ENCODE measurements at regions not wholly inside any gene's neighbourhood (a gene's known extent, or its start where the extent isn't known, plus 50 kb on each side); places are given as distances from the start of the nearest gene placed in this dataset.
"Not testable (repeated sequence)": the region's sequence is repeated elsewhere in the genome, so short reads cannot be mapped to it uniquely, and the experiment has no call there.

GRCh38 chr2:242044313-242044590 is 174.7 kb downstream of the RTP5 start:
- H3K79me2 ChIP-seq: no peaks in the 10 kb centered on the region
- no peaks in the 10 kb centered on the region for H3K4me1 ChIP-seq (ENCODE audit: insufficient read depth)
- no peaks in the 10 kb centered on the region for H3K9me2 ChIP-seq (replicated peaks; ENCODE audit: insufficient read depth)
- peaks cover 7% of the 10 kb centered on the region for H3K27me3 ChIP-seq
- no peak overlapping the region for H2AFZ ChIP-seq
- DNase-seq (ENCODE audit: low spot score): no peak
- no peak overlapping the region for H3K4me3 ChIP-seq
- no peaks in the 10 kb centered on the region for H3K9me3 ChIP-seq (ENCODE audit: low read depth)
- 91% methylated on average over 4 of the region's 4 CpGs for WGBS (ENCODE audit: low lambda C conversion rate, missing lambda C conversion rate)
- H3K27ac ChIP-seq: no peak overlapping the region
- TF ChIP-seq EZH2phosphoT487 (IDR thresholded peaks at IDR 0.05; ENCODE audit: low read depth, severe bottlenecking, unreplicated experiment) (no peak), EZH2 (IDR thresholded peaks at IDR 0.05; ENCODE audit: borderline replicate concordance) (no peak)
- TF ChIP-seq, protein P1, sequence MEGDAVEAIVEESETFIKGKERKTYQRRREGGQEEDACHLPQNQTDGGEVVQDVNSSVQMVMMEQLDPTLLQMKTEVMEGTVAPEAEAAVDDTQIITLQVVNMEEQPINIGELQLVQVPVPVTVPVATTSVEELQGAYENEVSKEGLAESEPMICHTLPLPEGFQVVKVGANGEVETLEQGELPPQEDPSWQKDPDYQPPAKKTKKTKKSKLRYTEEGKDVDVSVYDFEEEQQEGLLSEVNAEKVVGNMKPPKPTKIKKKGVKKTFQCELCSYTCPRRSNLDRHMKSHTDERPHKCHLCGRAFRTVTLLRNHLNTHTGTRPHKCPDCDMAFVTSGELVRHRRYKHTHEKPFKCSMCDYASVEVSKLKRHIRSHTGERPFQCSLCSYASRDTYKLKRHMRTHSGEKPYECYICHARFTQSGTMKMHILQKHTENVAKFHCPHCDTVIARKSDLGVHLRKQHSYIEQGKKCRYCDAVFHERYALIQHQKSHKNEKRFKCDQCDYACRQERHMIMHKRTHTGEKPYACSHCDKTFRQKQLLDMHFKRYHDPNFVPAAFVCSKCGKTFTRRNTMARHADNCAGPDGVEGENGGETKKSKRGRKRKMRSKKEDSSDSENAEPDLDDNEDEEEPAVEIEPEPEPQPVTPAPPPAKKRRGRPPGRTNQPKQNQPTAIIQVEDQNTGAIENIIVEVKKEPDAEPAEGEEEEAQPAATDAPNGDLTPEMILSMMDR (IDR thresholded peaks at IDR 0.05; ENCODE audit: poor library complexity): no peak
- H3K4me2 ChIP-seq: no peak overlapping the region
- H4K20me1 ChIP-seq (ENCODE audit: insufficient read depth, poor library complexity, severe bottlenecking): no peaks in the 10 kb centered on the region
- H3K36me3 ChIP-seq (replicated peaks; ENCODE audit: insufficient read depth, low read depth): no peaks in the 10 kb centered on the region

- not testable (repeated sequence) for H3K4me3 ChIP-seq; H3K9me2 ChIP-seq (replicated peaks; ENCODE audit: insufficient read depth); H3K4me2 ChIP-seq; H4K20me1 ChIP-seq (ENCODE audit: insufficient read depth, poor library complexity, severe bottlenecking); DNase-seq (ENCODE audit: low spot score); H3K79me2 ChIP-seq; H2AFZ ChIP-seq; H3K27me3 ChIP-seq; H3K4me1 ChIP-seq (ENCODE audit: insufficient read depth); H3K36me3 ChIP-seq (replicated peaks; ENCODE audit: insufficient read depth, low read depth); H3K9me3 ChIP-seq (ENCODE audit: low read depth); H3K27ac ChIP-seq
- WGBS (ENCODE audit: low lambda C conversion rate, missing lambda C conversion rate): 96% methylated on average over 10 of the region's 25 CpGs
Measured at GRCh38 chr2:242045596-242046144, 176.1 kb downstream of the RTP5 start.

GRCh38 chr2:242046206-242046826 is 176.8 kb downstream of the RTP5 start:
- no peak for TF ChIP-seq EZH2phosphoT487 (IDR thresholded peaks at IDR 0.05; ENCODE audit: low read depth, severe bottlenecking, unreplicated experiment)
- TF ChIP-seq EZH2 (IDR thresholded peaks at IDR 0.05; ENCODE audit: borderline replicate concordance): no peak
- TF ChIP-seq, protein P1 (IDR thresholded peaks at IDR 0.05; ENCODE audit: poor library complexity): no peak
- no peak overlapping the region for H2AFZ ChIP-seq
- peak overlapping the region; percentile 27 for H3K4me2 ChIP-seq
- 43% methylated on average over 19 of the region's 38 CpGs for WGBS (ENCODE audit: low lambda C conversion rate, missing lambda C conversion rate)
- DNase-seq (ENCODE audit: low spot score): no peak
- no peaks in the 10 kb centered on the region for H3K4me1 ChIP-seq (ENCODE audit: insufficient read depth)
- H3K4me3 ChIP-seq: no peak overlapping the region
- H3K79me2 ChIP-seq: no peaks in the 10 kb centered on the region
- no peaks in the 10 kb centered on the region for H4K20me1 ChIP-seq (ENCODE audit: insufficient read depth, poor library complexity, severe bottlenecking)
- no peaks in the 10 kb centered on the region for H3K9me2 ChIP-seq (replicated peaks; ENCODE audit: insufficient read depth)
- H3K27ac ChIP-seq: no peak overlapping the region
- no peaks in the 10 kb centered on the region for H3K36me3 ChIP-seq (replicated peaks; ENCODE audit: insufficient read depth, low read depth)
- H3K9me3 ChIP-seq (ENCODE audit: low read depth): no peaks in the 10 kb centered on the region
- H3K27me3 ChIP-seq: peaks cover 7% of the 10 kb centered on the region

GRCh38 chr2:242047963-242048362 is 178.4 kb downstream of the RTP5 start:
- peaks cover 7% of the 10 kb centered on the region for H3K27me3 ChIP-seq
- TF ChIP-seq EZH2 (IDR thresholded peaks at IDR 0.05; ENCODE audit: borderline replicate concordance) (no peak), EZH2phosphoT487 (IDR thresholded peaks at IDR 0.05; ENCODE audit: low read depth, severe bottlenecking, unreplicated experiment) (no peak)
- TF ChIP-seq, protein P1 (IDR thresholded peaks at IDR 0.05; ENCODE audit: poor library complexity): no peak
- WGBS (ENCODE audit: low lambda C conversion rate, missing lambda C conversion rate): 95% methylated on average over 12 of the region's 12 CpGs

More at GRCh38 chr2:242047963-242048362, 178.4 kb downstream of the RTP5 start:
- Histone ChIP-seq H3K4me3 (no peak overlapping the region), H3K9me2 (replicated peaks; ENCODE audit: insufficient read depth) (no peaks in the 10 kb centered on the region), H3K27ac (no peak overlapping the region), H3K36me3 (replicated peaks; ENCODE audit: insufficient read depth, low read depth) (no peaks in the 10 kb centered on the region), H3K4me2 (no peak overlapping the region), H3K79me2 (no peaks in the 10 kb centered on the region), H3K9me3 (ENCODE audit: low read depth) (no peaks in the 10 kb centered on the region), H3K4me1 (ENCODE audit: insufficient read depth) (no peaks in the 10 kb centered on the region), H4K20me1 (ENCODE audit: insufficient read depth, poor library complexity, severe bottlenecking) (no peaks in the 10 kb centered on the region), H2AFZ (no peak overlapping the region)
- no peak for DNase-seq (ENCODE audit: low spot score)
